K562 (cell line): ENCODE measurements at regions not wholly inside any gene's neighbourhood (a gene's known extent, or its start where the extent isn't known, plus 50 kb on each side); places are given as distances from the start of the nearest gene placed in this dataset.

ENCODE experiments used
- ATAC-seq: fragments of 200-7000 bp; cut with Tn5 transposase; 3 replicates; pipeline ENCODE4 v1.9.1; 2020; ENCODE audit warnings: moderate library complexity
- BruUV-seq: library from RNA; stranded (reverse); fragments of 400-500 nt; replicated peaks from 2 replicates; lab custom pipeline; 2021; lab: Mats Ljungman, UMichigan
- CTCF ChIA-PET: fragments of 300-600 bp; formaldehyde crosslinking; extraction: SDS; loops from one replicate; lab custom pipeline; 2021; ENCODE audit warnings: low intra/inter-chr PET ratio; lab: Yijun Ruan, JAX
- POLR2A ChIA-PET: fragments of 300-600, 350-650 bp; sonication (Branson Sonifier 250); formaldehyde crosslinking; extraction: SDS; loops from one replicate; lab custom pipeline; 2021; ENCODE audit warnings: antibody characterized with exemption, inconsistent platforms; lab: Yijun Ruan, JAX
- DNase-seq, 4 experiments: peaks; one replicate each; pipeline versions ENCODE4 v3.0.0 to v3.0.0-alpha.2; 2011 to 2018; ENCODE audit warnings: low spot score in 3 of 4, mixed read lengths in 3 of 4; ENCODE audit errors: extremely low read depth in 1 of 4
- FAIRE-seq: peaks from 2 replicates; lab custom pipeline; 2011; peaks lifted over from hg19 to GRCh38; lab: Jason Lieb, UNC
- H2AFZ ChIP-seq: 2 replicates; pipeline ENCODE4 v1.6.0; 2011; ENCODE audit warnings: low read depth, low read length, control low read depth, inconsistent platforms
- H3K27ac ChIP-seq: fragments of 200-600 bp; 3 replicates; pipeline ENCODE4 v1.8.0; 2011; ENCODE audit warnings: low read depth, mild to moderate bottlenecking, control low read depth, inconsistent platforms, low read length, moderate library complexity, mixed read lengths; ENCODE audit errors: extremely low read depth
- H3K27me3 ChIP-seq, 2 experiments: fragments of 300-600 bp in 1 of 2; 2 replicates in 1 of 2; 3 replicates in 1 of 2; pipeline versions ENCODE4 v1.6.0 to v1.8.0; 2011; ENCODE audit warnings: inconsistent platforms in 2 of 2, low read length in 2 of 2, mild to moderate bottlenecking in 1 of 2, mixed read lengths in 1 of 2, moderate library complexity in 1 of 2; ENCODE audit not compliant: control insufficient read depth in 2 of 2, insufficient read depth in 2 of 2
- H3K36me3 ChIP-seq: fragments of 300-600 bp; 3 replicates; pipeline ENCODE4 v1.8.0; 2011; ENCODE audit warnings: mild to moderate bottlenecking, low read length, inconsistent platforms; ENCODE audit not compliant: control insufficient read depth, insufficient read depth
- H3K4me1 ChIP-seq, 2 experiments: fragments of 200-600 bp in 1 of 2; replicated peaks in 1 of 2; 2 replicates in 1 of 2; 3 replicates in 1 of 2; pipeline versions ENCODE4 v1.5.1 to v1.8.0; 2011; ENCODE audit warnings: inconsistent platforms in 2 of 2, low read length in 2 of 2, mild to moderate bottlenecking in 1 of 2, mixed read lengths in 1 of 2, moderate library complexity in 1 of 2; ENCODE audit not compliant: control insufficient read depth in 2 of 2, insufficient read depth in 2 of 2
- H3K4me2 ChIP-seq: 2 replicates; pipeline ENCODE4 v1.6.1; 2011; ENCODE audit warnings: low read length, control low read depth, inconsistent platforms, mixed read lengths; ENCODE audit not compliant: insufficient read depth
- H3K4me3 ChIP-seq: fragments of 200-600 bp; sonication (generic), shearing (Covaris generic); 2 replicates; pipeline ENCODE4 v1.5.1; 2016; ENCODE audit warnings: control low read depth, inconsistent platforms
- H3K79me2 ChIP-seq: fragments of 200-600 bp; 3 replicates; pipeline ENCODE4 v1.8.0; 2011; ENCODE audit warnings: low read length, inconsistent platforms; ENCODE audit not compliant: control insufficient read depth, insufficient read depth
- H3K9ac ChIP-seq, 2 experiments: 2 replicates each; pipeline versions ENCODE4 v1.6.0 to v1.6.1; 2011; ENCODE audit warnings: low read depth in 2 of 2, low read length in 2 of 2, control low read depth in 1 of 2, inconsistent platforms in 1 of 2, mild to moderate bottlenecking in 1 of 2, mixed read lengths in 1 of 2; ENCODE audit not compliant: insufficient read depth in 1 of 2
- H3K9me1 ChIP-seq: one replicate; pipeline ENCODE4 v1.6.0; 2011; ENCODE audit warnings: inconsistent platforms, mild to moderate bottlenecking, low read length, moderate library complexity; ENCODE audit not compliant: control insufficient read depth, insufficient read depth
- H3K9me3 ChIP-seq: replicated peaks from 2 replicates; pipeline ENCODE4 v1.5.1; 2011; ENCODE audit warnings: low read depth, low read length, inconsistent platforms; ENCODE audit not compliant: control insufficient read depth, insufficient read depth
- H4K20me1 ChIP-seq: replicated peaks from 2 replicates; pipeline ENCODE4 v1.6.1; 2011; ENCODE audit warnings: low read length, inconsistent platforms, mixed read lengths; ENCODE audit not compliant: control insufficient read depth, insufficient read depth
- CAMTA2 ChIP-seq: fragments of 250-450 bp; sonication (Bioruptor Pico); conservative IDR thresholded peaks from 2 replicates; pipeline ENCODE4 v1.5.1; 2022
- DMBX1 ChIP-seq: fragments of 250-450 bp; sonication (Bioruptor Pico); IDR thresholded peaks from 2 replicates; pipeline ENCODE4 v1.8.0; 2022; ENCODE audit warnings: inconsistent platforms, mild to moderate bottlenecking, moderate library complexity, borderline replicate concordance
- DPF2 ChIP-seq: fragments of 450-650 bp; IDR thresholded peaks from 2 replicates; pipeline ENCODE4 v1.6.1; 2016
- GATAD2A ChIP-seq: fragments of 450-650 bp; IDR thresholded peaks from 2 replicates; pipeline ENCODE4 v1.6.1; 2017
- MCM2 ChIP-seq: fragments of 450-650 bp; IDR thresholded peaks from 2 replicates; pipeline ENCODE4 v1.6.1; 2017; ENCODE audit warnings: low read depth, mild to moderate bottlenecking
- MNT ChIP-seq, 2 experiments: fragments of 450-650 bp; conservative IDR thresholded peaks; 2 replicates each; pipeline ENCODE4 v1.6.1; 2017; ENCODE audit warnings: mild to moderate bottlenecking in 2 of 2, moderate library complexity in 2 of 2
- MTA1 ChIP-seq: fragments of 450-650 bp; IDR thresholded peaks from 2 replicates; pipeline ENCODE4 v1.6.1; 2017; ENCODE audit warnings: borderline replicate concordance
- PHF8 ChIP-seq: fragments of 200-600 bp; sonication (generic); IDR thresholded peaks from 2 replicates; pipeline ENCODE4 v1.6.1; 2012; ENCODE audit warnings: mixed run types, mild to moderate bottlenecking, inconsistent platforms, low read length, moderate library complexity, borderline replicate concordance
- RFX7 ChIP-seq: fragments of 250-450 bp; sonication (Bioruptor Pico); IDR thresholded peaks from 2 replicates; pipeline ENCODE4 v1.5.1; 2021; ENCODE audit warnings: mild to moderate bottlenecking
- SRSF3 ChIP-seq: fragments of 200-400 bp; formaldehyde crosslinking; IDR thresholded peaks from 2 replicates; pipeline ENCODE4 v1.6.1; 2016; ENCODE audit warnings: mild to moderate bottlenecking, low read length, moderate library complexity; ENCODE audit not compliant: insufficient read depth
- ZNF232 ChIP-seq: sonication (generic); formaldehyde crosslinking; IDR thresholded peaks from 2 replicates; pipeline ENCODE4 v1.8.0; 2022; ENCODE audit warnings: mild to moderate bottlenecking, missing genetic modification reagents
- ZNF263 ChIP-seq: sonication (generic); formaldehyde crosslinking; IDR thresholded peaks from 2 replicates; pipeline ENCODE4 v1.8.0; 2022; ENCODE audit warnings: mild to moderate bottlenecking, missing genetic modification reagents, borderline replicate concordance
- ZNF408 ChIP-seq: fragments of 250-450 bp; sonication (Bioruptor Pico); IDR thresholded peaks from 2 replicates; pipeline ENCODE4 v1.4.0; 2020; ENCODE audit warnings: low read depth, mild to moderate bottlenecking, moderate library complexity
- ZZZ3 ChIP-seq: fragments of 450-650 bp; IDR thresholded peaks from 2 replicates; pipeline ENCODE4 v1.6.1; 2016; ENCODE audit warnings: antibody characterized with exemption, mild to moderate bottlenecking, moderate library complexity
- WGBS: fragments of 100-300 bp; shearing (Covaris generic); methylation state at CpG from one replicate; pipeline ENCODE4 v1.1.6; 2016; ENCODE audit warnings: low coverage, mixed read lengths; ENCODE audit not compliant: insufficient coverage; ENCODE audit errors: missing lambda C conversion rate; 5-methylcytosine and 5-hydroxymethylcytosine counted together
- in situ Hi-C: fragments of 300-500 bp; cut with MboI; formaldehyde crosslinking; loops from 4 replicates; pipeline ENCODE4 v1.15.0; 2018; ENCODE audit warnings: inconsistent platforms, mixed read lengths
- intact Hi-C: fragments of 100-400 bp; cut with micrococcal nuclease; formaldehyde crosslinking; loops from 2 replicates; pipeline ENCODE4 v1.14.2; 2022
- TF ChIP-seq, protein P1 (sequence below): fragments of 250-450 bp; sonication (Bioruptor Pico); IDR thresholded peaks from 2 replicates; pipeline ENCODE4 v1.8.0; 2022; ENCODE audit warnings: inconsistent platforms, mild to moderate bottlenecking, moderate library complexity, borderline replicate concordance
- TF ChIP-seq, protein P2 (sequence below): sonication (generic); formaldehyde crosslinking; IDR thresholded peaks from 2 replicates; pipeline ENCODE4 v1.8.0; 2022; ENCODE audit warnings: missing genetic modification reagents, mild to moderate bottlenecking, moderate library complexity, borderline replicate concordance
- TF ChIP-seq, protein P3 (sequence below): fragments of 250-450 bp; sonication (Bioruptor Pico); IDR thresholded peaks from 2 replicates; pipeline ENCODE4 v1.9.0; 2021; ENCODE audit warnings: mild to moderate bottlenecking

DNA sequence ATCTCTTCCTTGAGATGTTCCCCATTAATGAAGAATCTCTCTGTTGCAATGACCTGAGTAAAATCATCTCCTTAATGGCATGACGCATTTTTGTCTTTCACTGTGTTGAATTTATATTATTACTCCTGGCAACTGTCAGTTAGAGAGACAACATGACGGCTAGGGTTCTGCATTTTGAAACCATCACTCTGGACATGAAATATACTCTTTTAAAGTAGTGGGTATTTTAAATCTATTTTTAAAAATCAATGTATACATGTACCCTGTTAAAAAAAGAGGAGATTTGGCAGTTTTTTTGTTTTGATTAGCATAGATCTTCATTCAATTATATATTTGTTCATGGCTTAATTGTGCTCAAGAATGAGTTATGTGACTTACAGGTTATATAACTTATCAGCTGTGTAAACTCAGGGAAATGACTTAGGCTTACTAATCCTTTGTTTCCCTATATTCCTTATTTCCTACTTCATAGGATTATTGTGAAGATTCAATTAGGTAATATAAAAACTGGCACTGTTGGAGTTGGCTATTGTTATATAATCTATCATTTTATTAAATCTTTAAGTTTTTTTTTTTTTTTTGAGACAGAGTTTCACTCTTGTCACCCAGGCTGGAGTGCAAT, 632.0 kb upstream of the SPRY2 start:
- DNase-seq (no peak), FAIRE-seq (no peak), ATAC-seq (no peak)
- Histone ChIP-seq H3K36me3 (no peaks in the 10 kb centered on the region), H3K9ac (no peak overlapping the region), H2AFZ (no peak overlapping the region), H3K27ac (no peak overlapping the region), H3K27me3 (no peaks in the 10 kb centered on the region), H3K9me1 (no peaks in the 10 kb centered on the region), H4K20me1 (no peaks in the 10 kb centered on the region), H3K4me3 (no peak overlapping the region), H3K4me2 (no peak overlapping the region), H3K79me2 (no peaks in the 10 kb centered on the region), H3K4me1 (no peaks in the 10 kb centered on the region), H3K9me3 (no peaks in the 10 kb centered on the region)
- BruUV-seq, result no TSS peak
- intact Hi-C loops, result no loop called here
- 3% methylated on average over 2 of the region's 2 CpGs for WGBS
- in situ Hi-C loops, result no loop called here
- TF ChIP-seq MCM2, result no peak
- TF ChIP-seq, protein P1, sequence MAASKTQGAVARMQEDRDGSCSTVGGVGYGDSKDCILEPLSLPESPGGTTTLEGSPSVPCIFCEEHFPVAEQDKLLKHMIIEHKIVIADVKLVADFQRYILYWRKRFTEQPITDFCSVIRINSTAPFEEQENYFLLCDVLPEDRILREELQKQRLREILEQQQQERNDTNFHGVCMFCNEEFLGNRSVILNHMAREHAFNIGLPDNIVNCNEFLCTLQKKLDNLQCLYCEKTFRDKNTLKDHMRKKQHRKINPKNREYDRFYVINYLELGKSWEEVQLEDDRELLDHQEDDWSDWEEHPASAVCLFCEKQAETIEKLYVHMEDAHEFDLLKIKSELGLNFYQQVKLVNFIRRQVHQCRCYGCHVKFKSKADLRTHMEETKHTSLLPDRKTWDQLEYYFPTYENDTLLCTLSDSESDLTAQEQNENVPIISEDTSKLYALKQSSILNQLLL, result no peak
- no peak for TF ChIP-seq GATAD2A
- TF ChIP-seq SRSF3, result no peak
- no peak for TF ChIP-seq MNT (conservative IDR thresholded peaks at IDR 0.05)
- no peak for TF ChIP-seq CAMTA2 (CRISPR knock-in tag)
- TF ChIP-seq RFX7 (CRISPR knock-in tag), result no peak
- no peak for TF ChIP-seq ZNF263 (CRISPR knock-in tag)
- no peak for TF ChIP-seq DPF2
- TF ChIP-seq ZZZ3, result no peak
- TF ChIP-seq DMBX1 (CRISPR knock-in tag), result no peak
- TF ChIP-seq ZNF232 (CRISPR knock-in tag), result no peak
- no peak for TF ChIP-seq MTA1
- TF ChIP-seq PHF8, result no peak
- TF ChIP-seq ZNF408 (CRISPR knock-in tag), result no peak
- TF ChIP-seq, protein P2, sequence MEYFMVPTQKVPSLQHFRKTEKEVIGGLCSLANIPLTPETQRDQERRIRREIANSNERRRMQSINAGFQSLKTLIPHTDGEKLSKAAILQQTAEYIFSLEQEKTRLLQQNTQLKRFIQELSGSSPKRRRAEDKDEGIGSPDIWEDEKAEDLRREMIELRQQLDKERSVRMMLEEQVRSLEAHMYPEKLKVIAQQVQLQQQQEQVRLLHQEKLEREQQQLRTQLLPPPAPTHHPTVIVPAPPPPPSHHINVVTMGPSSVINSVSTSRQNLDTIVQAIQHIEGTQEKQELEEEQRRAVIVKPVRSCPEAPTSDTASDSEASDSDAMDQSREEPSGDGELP, result no peak
- TF ChIP-seq, protein P3, sequence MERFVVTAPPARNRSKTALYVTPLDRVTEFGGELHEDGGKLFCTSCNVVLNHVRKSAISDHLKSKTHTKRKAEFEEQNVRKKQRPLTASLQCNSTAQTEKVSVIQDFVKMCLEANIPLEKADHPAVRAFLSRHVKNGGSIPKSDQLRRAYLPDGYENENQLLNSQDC (CRISPR knock-in tag), result no peak
- POLR2A ChIA-PET, result no interaction called here
- CTCF ChIA-PET, result no interaction called here
